A673 (cell line): ENCODE measurements at regions not wholly inside any gene's neighbourhood (a gene's known extent, or its start where the extent isn't known, plus 50 kb on each side); places are given as distances from the start of the nearest gene placed in this dataset.

Source experiments
- BruUV-seq: library from RNA; stranded (reverse); fragments of 400-500 nt; replicated peaks from 2 replicates; lab custom pipeline; 2021; lab: Mats Ljungman, UMichigan
- CTCF ChIA-PET: fragments of 300-600 bp; sonication (Branson Sonifier 250); formaldehyde crosslinking; loops from one replicate; lab custom pipeline; 2022; ENCODE audit warnings: antibody characterized with exemption; lab: Charles Lee
- POLR2A ChIA-PET: fragments of 300-600 bp; sonication (Branson Sonifier 250); formaldehyde crosslinking; loops from one replicate; lab custom pipeline; 2022; ENCODE audit warnings: antibody characterized with exemption; ENCODE audit not compliant: low non-redundant PET; lab: Charles Lee
- DNase-seq: peaks from one replicate; pipeline ENCODE4 v3.0.0-alpha.2; 2015; ENCODE audit warnings: low spot score
- H3K27ac ChIP-seq: fragments of 200-600 bp; sonication (generic); 2 replicates; pipeline ENCODE4 v1.5.1; 2016; ENCODE audit warnings: mixed run types, low read depth, mild to moderate bottlenecking, mixed read lengths, antibody characterized with exemption, low read length; ENCODE audit not compliant: poor library complexity, severe bottlenecking
- H3K27me3 ChIP-seq: fragments of 200-600 bp; sonication (generic); replicated peaks from 2 replicates; pipeline ENCODE4 v1.6.1; 2017; ENCODE audit warnings: mixed run types, low read depth, mild to moderate bottlenecking, mixed read lengths, antibody characterized with exemption, low read length; ENCODE audit not compliant: insufficient read depth, poor library complexity
- H3K36me3 ChIP-seq: fragments of 200-600 bp; sonication (generic); 2 replicates; pipeline ENCODE4 v1.6.1; 2016; ENCODE audit warnings: mixed run types, mild to moderate bottlenecking, mixed read lengths, antibody characterized with exemption, low read length; ENCODE audit not compliant: insufficient read depth, poor library complexity, severe bottlenecking
- H3K4me1 ChIP-seq: fragments of 200-600 bp; sonication (generic); 2 replicates; pipeline ENCODE4 v1.6.1; 2017; ENCODE audit warnings: mixed run types, mild to moderate bottlenecking, mixed read lengths, antibody characterized with exemption, low read length; ENCODE audit not compliant: insufficient read depth, poor library complexity, severe bottlenecking
- H3K4me3 ChIP-seq: fragments of 200-600 bp; sonication (generic); 2 replicates; pipeline ENCODE4 v1.5.1; 2016; ENCODE audit warnings: low read depth, mixed run types, mild to moderate bottlenecking, mixed read lengths, low read length; ENCODE audit not compliant: poor library complexity, severe bottlenecking
- H3K9me3 ChIP-seq: fragments of 200-600 bp; sonication (generic); 2 replicates; pipeline ENCODE4 v1.6.1; 2016; ENCODE audit warnings: mixed run types, low read depth, mild to moderate bottlenecking, mixed read lengths, antibody characterized with exemption, low read length; ENCODE audit not compliant: poor library complexity, severe bottlenecking
- CTCF ChIP-seq: fragments of 300-800, 200-600 bp; sonication (generic); conservative IDR thresholded peaks from 2 replicates; pipeline ENCODE4 v1.5.1; 2017; ENCODE audit warnings: low read depth, mild to moderate bottlenecking, antibody characterized with exemption, low read length, moderate library complexity, mixed read lengths
- EZH2 ChIP-seq: fragments of 200-600 bp; sonication (generic); IDR thresholded peaks from 2 replicates; pipeline ENCODE4 v1.6.1; 2017; ENCODE audit warnings: borderline replicate concordance, low read depth, mild to moderate bottlenecking, mixed read lengths, antibody characterized with exemption, low read length; ENCODE audit not compliant: poor library complexity, severe bottlenecking
- intact Hi-C: fragments of 100-400 bp; cut with micrococcal nuclease; formaldehyde crosslinking; loops from one replicate; pipeline ENCODE4 v1.10.0; 2022; ENCODE audit not compliant: unreplicated experiment

GRCh38 chr5:2514484-2514883 lies 237.0 kb downstream of the IRX2 start:
- POLR2A ChIA-PET, result no interaction called here
- H3K27me3 ChIP-seq, result no peaks in the 10 kb centered on the region
- H3K9me3 ChIP-seq, result peaks cover 36% of the 10 kb centered on the region
- TF ChIP-seq EZH2 (no peak), CTCF (no peak)
- H3K4me1 ChIP-seq, result no peaks in the 10 kb centered on the region
- CTCF ChIA-PET, result no interaction called here
- H3K36me3 ChIP-seq, result no peaks in the 10 kb centered on the region
- no TSS peak for BruUV-seq
- no peak overlapping the region for H3K4me3 ChIP-seq
- no peak for DNase-seq
- no peak overlapping the region for H3K27ac ChIP-seq
- intact Hi-C loops, result no loop called here

- no peak overlapping the region for H3K27ac ChIP-seq
- no peaks in the 10 kb centered on the region for H3K4me1 ChIP-seq
- intact Hi-C loops, result no loop called here
- POLR2A ChIA-PET, result no interaction called here
- H3K36me3 ChIP-seq, result no peaks in the 10 kb centered on the region
- no peaks in the 10 kb centered on the region for H3K27me3 ChIP-seq
- peaks cover 29% of the 10 kb centered on the region for H3K9me3 ChIP-seq
- no peak overlapping the region for H3K4me3 ChIP-seq
- DNase-seq, result no peak
- CTCF ChIA-PET, result no interaction called here
- no TSS peak for BruUV-seq
- TF ChIP-seq EZH2 (no peak), CTCF (no peak)
These were observed 239.8 kb downstream of the IRX2 start for GRCh38 chr5:2511706-2512105.

- Histone ChIP-seq H3K27me3 (no peaks in the 10 kb centered on the region), H3K27ac (no peak overlapping the region), H3K4me3 (no peak overlapping the region), H3K36me3 (no peaks in the 10 kb centered on the region), H3K9me3 (peaks cover 29% of the 10 kb centered on the region), H3K4me1 (no peaks in the 10 kb centered on the region)
- BruUV-seq, result no TSS peak
- TF ChIP-seq CTCF, result no peak
- TF ChIP-seq EZH2, result no peak
- DNase-seq, result no peak
- intact Hi-C loops, result no loop called here
- ChIA-PET CTCF (no interaction called here), POLR2A (no interaction called here)
These were observed 240.4 kb downstream of the IRX2 start for GRCh38 chr5:2511126-2511525.
